Loucy (cell line): ENCODE measurements at regions not wholly inside any gene's neighbourhood (a gene's known extent, or its start where the extent isn't known, plus 50 kb on each side); places are given as distances from the start of the nearest gene placed in this dataset.

ENCODE experiments used
- CTCF ChIP-seq: fragments of 200-600 bp; sonication (generic); conservative IDR thresholded peaks from 2 replicates; pipeline ENCODE4 v1.5.1; 2014; ENCODE audit warnings: mild to moderate bottlenecking, antibody characterized with exemption, low read length
- EZH2phosphoT487 ChIP-seq: fragments of 200-600 bp; IDR thresholded peaks from 2 replicates; pipeline ENCODE4 v1.6.1; 2018; ENCODE audit warnings: antibody characterized with exemption, mild to moderate bottlenecking, moderate library complexity, borderline replicate concordance

- TF ChIP-seq CTCF, result no peak
- no peak for TF ChIP-seq EZH2phosphoT487
These were observed 238.8 kb downstream of the USP46 start for GRCh38 chr4:52420330-52420729.
